Heart left ventricle (tissue), 16 donors: ENCODE measurements at regions not wholly inside any gene's neighbourhood (a gene's known extent, or its start where the extent isn't known, plus 50 kb on each side); places are given as distances from the start of the nearest gene placed in this dataset.
A peak's percentile ranks its signal among the peaks of the same experiment; 100 is the strongest.

Experiments
- ATAC-seq, 4 donors: fragments of 200-7000 bp; cut with Tn5 transposase; one replicate each; pipeline ENCODE4 v1.9.1; 2020 to 2022; ENCODE audit warnings: moderate library complexity in 4 of 4, mild to moderate bottlenecking in 3 of 4, moderate number of reproducible peaks in 1 of 4
- DNase-seq, 5 donors: peaks; one replicate each; pipeline ENCODE4 v3.0.0-alpha.2; 2020
- H3K27ac ChIP-seq, 12 donors: fragments of 200-600 bp; sonication (generic) in 4 of 12; one replicate each; pipeline versions ENCODE4 v1.5.0 to v1.8.0; 2016 to 2022; ENCODE audit warnings: mild to moderate bottlenecking in 2 of 12
- H3K27me3 ChIP-seq, 9 donors: fragments of 200-600 bp; sonication (generic) in 2 of 9; one replicate each; pipeline versions ENCODE4 v1.5.1 to v1.8.0; 2016 to 2022; ENCODE audit warnings: mild to moderate bottlenecking in 3 of 9
- H3K36me3 ChIP-seq, 9 donors: fragments of 200-600 bp; sonication (generic) in 2 of 9; one replicate each; pipeline versions ENCODE4 v1.5.0 to v1.8.0; 2018 to 2022; ENCODE audit warnings: mild to moderate bottlenecking in 2 of 9
- H3K4me1 ChIP-seq, 12 donors: fragments of 200-600 bp; sonication (generic) in 4 of 12; one replicate each; pipeline versions ENCODE4 v1.5.0 to v1.8.0; 2016 to 2022; ENCODE audit warnings: mild to moderate bottlenecking in 3 of 12
- H3K4me3 ChIP-seq, 12 donors: fragments of 200-600 bp; sonication (generic) in 4 of 12; one replicate each; pipeline versions ENCODE4 v1.5.0 to v1.8.0; 2017 to 2022; ENCODE audit warnings: mild to moderate bottlenecking in 9 of 12, moderate library complexity in 4 of 12
- H3K9me3 ChIP-seq, 12 donors: fragments of 200-600 bp; sonication (generic) in 4 of 12; one replicate each; pipeline versions ENCODE4 v1.5.0 to v1.8.0; 2016 to 2022; ENCODE audit warnings: mild to moderate bottlenecking in 1 of 12
- CTCF ChIP-seq, 12 donors: fragments of 200-600 bp; sonication (generic) in 4 of 12; IDR thresholded peaks; one replicate each; pipeline versions ENCODE4 v1.5.0 to v1.8.0; 2018 to 2022; ENCODE audit warnings: antibody characterized with exemption in 12 of 12, mild to moderate bottlenecking in 5 of 12
- POLR2A ChIP-seq, 2 donors: fragments of 450-650 bp; IDR thresholded peaks; one replicate each; pipeline ENCODE4 v1.6.1; 2017; ENCODE audit warnings: antibody characterized with exemption in 2 of 2, mild to moderate bottlenecking in 2 of 2, moderate library complexity in 2 of 2
- WGBS, 4 donors: extraction: QIAGEN DNeasy Blood & Tissue Kit in 2 of 4; methylation state at CpG; one replicate each; pipeline versions ENCODE4 v1.1.5 to v1.1.7; 2013 to 2018; 5-methylcytosine and 5-hydroxymethylcytosine counted together
- intact Hi-C, 10 donors: fragments of 100-400 bp; cut with DNase I; formaldehyde crosslinking; loops; one replicate each; pipeline versions ENCODE4 v1.11.1 to v1.14.2; 2022
- donor health status: ischemic (EF 13 %, LVEDD 7.1; RV severe dilation, severe dysfunction).
- donor health status: healthy with polysubstance abuse.
- donor health status: DM: no; HTN: yes; CAD: no.
- donor health status: DM: no; HTN: no; CAD: no.
- donor health status: ischemic (EF 25% LVEDD 6.9; RV normal size, moderate dysfunction).
- donor health status: ischemic (EF 25% LVEDD 5.7; RV mildly dilated, moderate dysfunction).
- donor health status: healthy.
- donor health status: DM: yes; HTN: yes; CAD: no.
- donor health status: ischemic (EF 35%, LVEDD 5.7; RV mildly dilated, moderate dysfunction).
- donor health status: nonischemic (EF 11% LVEDD 7.7; RV severe dilation, severe dysfunction).
- donor health status: DM: yes; HTN: yes; CAD: no.
- donor health status: PGD.
- donor health status: ischemic (EF 29% LVEDD 5.4; RV normal size, mild dysfunction).
- donor health status: nonischemic (EF 23%, LVEDD 6.1; RV moderate dilation, normal function).

- H3K27me3 ChIP-seq: no peaks in the 10 kb centered on the region
- H3K4me1 ChIP-seq: peaks cover 0 to 35% (median 21%) of the 10 kb centered on the region in 12 donors
- DNase-seq (no peak), ATAC-seq (no peak)
- no peak overlapping the region for H3K4me3 ChIP-seq
- H3K27ac ChIP-seq: no peak overlapping the region
- no peaks in the 10 kb centered on the region for H3K9me3 ChIP-seq
- TF ChIP-seq CTCF (IDR thresholded peaks at IDR 0.05) (no peak), POLR2A (IDR thresholded peaks at IDR 0.05) (no peak)
- H3K36me3 ChIP-seq: no peaks in the 10 kb centered on the region
- WGBS, 4 donors: 92 to 98% (median 97%) methylated on average over 3 of the region's 3 CpGs
- intact Hi-C loops: loop anchor here in 2 of 10 donors (5.0 kb wide), 1 partner anchor 33 kb away; no protein-coding TSS in a partner anchor
Observed at GRCh38 chr7:116390363-116390762, 109.2 kb upstream of the CAV2 start.

- intact Hi-C loops: loop anchor here in 4 of 10 donors (2.0 to 5.0 kb wide), 3 partner anchors 36 to 38 kb away; no protein-coding TSS in a partner anchor
- DNase-seq (no peak), ATAC-seq (peak in 3 of 4 donors; percentile 49 to 72 (median 56))
- H3K27me3 ChIP-seq: no peaks in the 10 kb centered on the region
- H3K9me3 ChIP-seq: peaks cover 0 to 3% (median 0%) of the 10 kb centered on the region in 12 donors
- peaks cover 0 to 36% (median 26%) of the 10 kb centered on the region in 12 donors for H3K4me1 ChIP-seq
- peak overlapping the region in 8 of 12 donors; percentile 10 to 69 (median 40) for H3K27ac ChIP-seq
- TF ChIP-seq CTCF (IDR thresholded peaks at IDR 0.05) (no peak), POLR2A (IDR thresholded peaks at IDR 0.05) (no peak)
- no peak overlapping the region for H3K4me3 ChIP-seq
- no peaks in the 10 kb centered on the region for H3K36me3 ChIP-seq
Observed at GRCh38 chr7:116392806-116393205, 106.7 kb upstream of the CAV2 start.

GRCh38 chr7:116393654-116394053 lies 105.9 kb upstream of the CAV2 start:
- intact Hi-C loops: loop anchor here in 4 of 10 donors (2.0 to 5.0 kb wide), 4 partner anchors 36 to 131 kb away; partner anchors contain the start of gene CAV1 (in 1 of the 4)
- peaks cover 0 to 10% (median 0%) of the 10 kb centered on the region in 12 donors for H3K9me3 ChIP-seq
- DNase-seq (peak; percentile 39 to 65 (median 58)), ATAC-seq (peak; percentile 79 to 93 (median 82))
- peak overlapping the region in 10 of 12 donors; percentile 10 to 60 (median 40) for H3K27ac ChIP-seq
- TF ChIP-seq POLR2A (IDR thresholded peaks at IDR 0.05): no peak
- no peak for TF ChIP-seq CTCF (IDR thresholded peaks at IDR 0.05)
- H3K27me3 ChIP-seq: no peaks in the 10 kb centered on the region
- 26 to 37% (median 28%) methylated on average over 6 of the region's 6 CpGs for WGBS, 4 donors
- H3K4me3 ChIP-seq: no peak overlapping the region
- H3K4me1 ChIP-seq: peaks cover 0 to 40% (median 26%) of the 10 kb centered on the region in 12 donors
- H3K36me3 ChIP-seq: no peaks in the 10 kb centered on the region

GRCh38 chr7:116394106-116394505 lies 105.4 kb upstream of the CAV2 start:
- H3K27me3 ChIP-seq: no peaks in the 10 kb centered on the region
- ATAC-seq (no peak), DNase-seq (no peak)
- no peaks in the 10 kb centered on the region for H3K36me3 ChIP-seq
- H3K9me3 ChIP-seq: peaks cover 0 to 10% (median 0%) of the 10 kb centered on the region in 12 donors
- no peak for TF ChIP-seq POLR2A (IDR thresholded peaks at IDR 0.05)
- no peak for TF ChIP-seq CTCF (IDR thresholded peaks at IDR 0.05)
- H3K4me3 ChIP-seq: no peak overlapping the region
- peaks cover 0 to 40% (median 26%) of the 10 kb centered on the region in 12 donors for H3K4me1 ChIP-seq
- intact Hi-C loops: loop anchor here in 3 of 10 donors (2.0 to 5.0 kb wide), 2 partner anchors 37 to 131 kb away; partner anchors contain the start of gene CAV1 (in 1 of the 3)
- 85 to 91% (median 88%) methylated on average over 11 of the region's 11 CpGs for WGBS, 4 donors
- H3K27ac ChIP-seq: peak overlapping the region in 7 of 12 donors; percentile 1 to 56 (median 41)
